Stimulated activated CD4-positive, alpha-beta T cell treated with anti-CD3 and anti-CD28 coated beads, Interleukin-12 subunit alpha, Interleukin-12 subunit beta, amount 100 ng/mL, for 4 hours (primary cell): ENCODE measurements at regions not wholly inside any gene's neighbourhood (a gene's known extent, or its start where the extent isn't known, plus 50 kb on each side); places are given as distances from the start of the nearest gene placed in this dataset.
"Not testable (repeated sequence)": the region's sequence is repeated elsewhere in the genome, so short reads cannot be mapped to it uniquely, and the experiment has no call there.

Experiments
- DNase-seq: peaks from one replicate; pipeline ENCODE4 v3.0.0-alpha.2; 2020

- no peak for DNase-seq
Measured at GRCh38 chr13:99765869-99766268, 205.7 kb downstream of the ZIC5 start.

GRCh38 chr13:99760456-99760855, 211.1 kb downstream of the ZIC5 start:
- DNase-seq, result no peak

- DNase-seq, result no peak
Measured at GRCh38 chr13:99759163-99759552, 212.4 kb downstream of the ZIC5 start.

- no peak for DNase-seq
Measured at GRCh38 chr13:99758460-99759162, 213.0 kb downstream of the ZIC5 start.

- DNase-seq, result no peak
Measured at GRCh38 chr13:99757756-99758459, 213.7 kb downstream of the ZIC5 start.

- DNase-seq, result no peak
Measured at GRCh38 chr13:99756281-99756680, 215.3 kb downstream of the ZIC5 start.

GRCh38 chr13:99754750-99755149, 216.8 kb downstream of the ZIC5 start:
- not testable (repeated sequence) for DNase-seq

DNA sequence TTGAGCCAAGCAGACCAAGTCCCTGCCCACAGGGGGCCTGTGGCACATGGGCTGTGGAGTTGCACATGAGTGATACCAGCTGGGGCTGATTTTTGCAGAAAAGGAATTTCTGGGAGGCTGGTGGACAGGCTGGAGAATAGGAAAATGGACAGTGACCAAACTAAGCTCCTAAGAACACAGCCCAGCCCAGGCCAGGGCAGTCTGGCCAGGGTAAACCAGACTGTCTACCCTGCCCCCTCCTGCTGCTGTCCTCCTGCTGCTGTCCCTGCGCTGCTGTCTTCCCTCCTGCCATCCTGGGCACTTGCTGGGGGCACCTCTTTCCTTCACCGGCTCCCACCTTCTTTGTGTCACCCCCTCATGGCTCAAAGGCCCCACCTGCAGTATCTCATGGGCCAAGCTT, 219.2 kb downstream of the ZIC5 start:
- no peak for DNase-seq

- DNase-seq, result no peak
Measured at GRCh38 chr13:99751517-99752199, 219.9 kb downstream of the ZIC5 start.

DNA sequence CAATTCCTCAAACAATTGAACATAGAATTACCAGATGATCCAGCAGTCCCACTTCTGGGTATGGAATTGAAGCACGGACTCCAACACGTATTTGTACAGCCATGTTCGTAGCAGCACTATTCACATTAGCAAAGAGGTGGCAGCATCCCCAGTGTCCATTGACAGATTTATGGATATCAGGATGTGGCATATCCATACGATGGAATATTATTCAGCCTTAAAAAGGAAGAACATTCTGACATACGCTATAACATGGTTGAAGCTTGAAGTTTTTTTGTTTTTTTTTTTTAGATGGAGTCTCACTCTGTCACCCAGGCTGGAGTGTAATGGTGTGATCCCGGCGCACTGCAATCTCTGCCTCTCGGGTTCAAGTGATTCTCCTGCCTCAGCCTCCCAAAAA, 220.6 kb downstream of the ZIC5 start:
- no peak for DNase-seq

DNA sequence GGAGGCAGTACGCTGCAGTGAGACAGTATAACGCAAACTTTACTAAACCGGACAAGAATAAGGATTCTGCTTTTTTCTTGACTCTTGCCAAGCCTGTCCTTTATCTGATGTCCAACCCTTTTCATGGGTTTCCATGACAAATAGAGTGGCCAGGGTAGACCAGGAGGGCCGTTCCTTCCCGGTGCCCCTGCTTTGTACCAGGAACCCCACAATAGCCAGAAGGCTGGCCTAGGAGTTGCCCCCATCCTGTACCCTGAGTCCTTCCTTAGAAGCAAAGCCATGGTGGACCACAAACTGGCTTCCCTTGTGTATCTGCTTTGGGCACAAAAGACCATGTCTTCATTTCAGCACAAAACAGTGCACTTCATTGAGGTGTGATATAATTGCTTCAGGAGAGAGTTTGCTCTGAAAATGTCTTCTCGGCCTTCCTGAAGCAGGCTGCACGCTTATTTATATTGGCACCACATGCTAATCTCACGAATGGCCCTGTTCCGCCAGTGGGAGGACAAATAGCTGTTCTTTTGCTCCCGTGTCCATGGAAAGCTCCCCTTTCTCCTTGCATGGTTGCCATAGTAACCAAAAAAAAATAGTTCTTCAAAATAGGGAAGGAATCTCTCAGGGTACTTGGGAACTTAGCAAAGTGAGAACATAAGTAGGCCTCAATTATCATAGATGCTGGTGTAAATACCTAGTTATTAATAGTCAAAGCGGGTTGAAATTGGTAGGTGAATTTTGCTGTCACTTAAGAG, 222.1 kb downstream of the ZIC5 start:
- no peak for DNase-seq

DNA sequence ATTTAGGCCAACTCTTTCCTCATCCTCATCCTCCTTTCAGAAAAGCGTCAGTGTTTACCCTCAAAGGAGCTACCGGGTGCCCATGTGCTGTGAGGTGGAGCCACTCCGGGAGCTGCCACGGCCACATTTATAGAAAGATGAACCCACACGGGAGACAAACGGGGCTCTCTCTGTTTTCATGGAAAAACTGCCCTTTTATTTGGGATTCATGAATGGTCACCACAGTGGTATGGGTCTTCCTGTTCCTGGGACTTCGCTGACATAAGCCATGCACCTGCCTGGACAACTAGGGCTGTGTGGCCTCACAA, 224.2 kb downstream of the ZIC5 start:
- no peak for DNase-seq

DNA sequence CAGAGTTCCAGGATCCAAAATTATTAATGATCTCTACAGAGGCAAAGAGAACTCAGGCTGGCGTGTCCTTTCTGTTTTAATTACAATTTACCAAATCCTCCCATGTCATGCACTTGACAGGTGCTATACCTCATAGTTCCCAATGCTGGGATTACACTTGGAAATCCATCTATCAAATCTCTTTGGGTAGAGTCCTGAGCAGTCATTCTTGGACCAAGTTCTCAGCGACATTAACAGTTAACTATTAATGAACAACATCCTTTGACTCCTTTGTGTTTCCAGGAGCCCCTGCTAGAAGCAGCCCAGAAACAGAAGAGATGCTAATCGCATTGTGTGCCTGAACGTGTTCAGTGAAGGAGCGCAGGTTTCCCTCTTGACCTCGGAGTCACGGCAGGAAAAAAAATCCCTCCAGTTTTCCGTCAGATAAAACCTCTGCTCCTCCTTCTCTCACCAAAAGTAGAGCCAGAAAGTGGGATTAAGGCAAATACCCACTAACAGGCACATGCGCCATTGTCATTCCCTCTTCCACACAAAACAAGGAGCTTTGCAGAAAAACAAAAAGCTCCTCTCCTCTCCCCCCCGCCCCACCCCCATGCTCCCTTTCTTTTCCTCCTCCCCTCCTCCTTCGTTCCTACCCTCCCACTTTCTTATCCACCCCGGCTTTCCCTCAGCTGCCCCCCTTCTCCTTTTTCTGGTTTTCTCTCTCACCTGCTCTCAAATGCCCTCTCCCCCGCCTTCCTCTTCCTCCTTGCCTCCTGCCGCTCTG, 224.7 kb downstream of the ZIC5 start:
- DNase-seq, result no peak

DNA sequence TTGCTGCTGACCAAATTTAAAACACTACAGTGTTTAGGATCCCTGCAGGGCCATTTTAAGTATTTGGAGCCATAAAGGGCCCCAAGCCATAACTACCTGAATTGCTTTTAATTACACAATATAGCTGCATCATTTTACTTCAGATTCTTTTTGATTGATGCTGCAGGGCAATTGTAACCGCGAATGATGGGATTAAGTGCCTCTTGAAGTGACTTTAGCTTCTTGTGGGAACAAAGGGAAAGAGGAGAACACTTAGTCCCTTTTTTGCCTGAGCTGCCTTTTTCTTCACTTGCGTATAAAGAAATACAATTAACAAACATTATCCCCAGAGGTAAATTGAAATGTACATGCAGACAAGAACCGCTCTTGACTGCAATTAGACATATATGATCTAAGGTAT, 228.5 kb downstream of the ZIC5 start:
- no peak for DNase-seq

DNA sequence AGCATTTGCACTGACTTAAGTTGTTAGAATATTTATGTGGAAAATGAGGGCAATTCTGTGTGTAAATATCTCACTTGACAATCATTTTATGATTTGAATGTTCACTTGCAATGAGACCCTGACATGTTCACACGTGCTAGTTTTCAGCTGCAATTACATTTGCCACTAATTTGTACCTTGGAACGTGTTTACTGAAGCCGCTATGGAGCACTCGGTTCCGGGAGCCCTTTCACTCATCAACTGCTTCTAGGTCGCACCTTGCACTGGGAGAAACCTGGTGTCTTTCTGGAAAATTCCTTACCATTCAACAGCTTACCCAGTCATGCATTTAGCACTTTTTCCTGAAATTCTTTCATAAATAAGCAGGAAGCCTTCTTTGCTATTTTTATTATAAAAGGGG, 229.6 kb downstream of the ZIC5 start:
- no peak for DNase-seq

DNA sequence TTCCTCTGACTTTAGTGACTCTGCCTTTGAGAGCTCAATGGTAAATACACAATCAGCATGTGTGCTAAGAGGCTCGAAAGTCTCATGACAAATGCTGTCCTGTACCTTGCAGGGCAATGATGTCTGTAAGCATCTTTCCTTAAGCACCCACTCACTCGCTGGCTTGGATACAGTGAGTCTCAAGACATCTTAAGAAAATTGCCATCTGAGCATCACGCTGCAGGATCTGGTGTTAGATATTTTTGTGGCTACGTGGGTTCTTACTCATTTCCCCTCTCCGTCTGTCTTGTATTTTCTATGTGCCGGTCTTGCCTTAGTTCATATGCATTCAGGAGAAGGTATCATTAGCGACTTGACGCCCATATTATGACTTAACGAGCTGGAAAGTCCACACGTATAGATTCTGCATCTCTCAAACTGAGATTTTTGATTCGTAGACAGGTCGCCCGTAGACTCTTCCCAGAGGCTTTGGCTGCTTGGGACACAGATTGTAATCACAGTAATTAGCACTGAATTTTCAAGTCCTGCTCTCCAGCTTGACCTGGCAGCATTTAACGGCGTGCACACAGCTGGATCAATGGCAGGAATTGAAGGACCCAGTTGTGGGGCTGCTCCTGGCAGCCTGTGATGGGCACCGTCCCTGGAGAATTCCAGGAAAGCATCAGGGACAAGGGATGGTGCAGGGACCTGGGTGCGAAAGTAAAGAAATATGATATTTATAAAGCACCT, 231.2 kb downstream of the ZIC5 start:
- DNase-seq, result no peak

GRCh38 chr13:99738626-99739025, 232.9 kb downstream of the ZIC5 start:
- DNase-seq, result no peak

- DNase-seq, result no peak
Measured at GRCh38 chr13:99737481-99738245, 233.9 kb downstream of the ZIC5 start.

- DNase-seq, result no peak
Measured at GRCh38 chr13:99736541-99736940, 235.0 kb downstream of the ZIC5 start.

GRCh38 chr13:99734013-99734693, 232.9 kb downstream of the TM9SF2 start:
- no peak for DNase-seq

DNA sequence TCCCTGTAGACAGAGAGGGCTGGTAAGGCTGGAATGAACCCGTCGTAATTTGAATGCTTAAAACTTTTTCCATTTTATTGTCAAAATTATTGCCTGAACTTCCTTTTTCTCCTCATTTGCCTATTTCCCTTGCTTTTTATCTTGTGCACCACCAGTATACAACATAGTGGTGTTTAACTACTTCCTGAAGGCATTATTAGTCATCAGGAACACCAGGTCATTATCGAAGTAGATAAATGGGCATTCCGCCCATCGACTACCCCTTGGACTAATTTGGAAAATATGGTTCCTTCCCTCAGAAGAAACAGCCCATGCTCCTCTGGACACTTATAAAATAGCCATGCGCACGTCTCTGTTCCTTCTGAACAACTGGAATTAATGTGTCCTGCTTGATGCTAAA, 232.1 kb downstream of the TM9SF2 start:
- no peak for DNase-seq
